Upper lobe of left lung (tissue), 4 donors: ENCODE measurements at regions not wholly inside any gene's neighbourhood (a gene's known extent, or its start where the extent isn't known, plus 50 kb on each side); places are given as distances from the start of the nearest gene placed in this dataset.

Experiments
- EP300 ChIP-seq, 4 donors: sonication (generic); formaldehyde crosslinking; IDR thresholded peaks; one replicate each; pipeline ENCODE4 v1.5.1; 2017; ENCODE audit warnings: antibody characterized with exemption in 4 of 4, control low read depth in 2 of 4
- POLR2A ChIP-seq, 4 donors: fragments of 450-650 bp; IDR thresholded peaks; one replicate each; pipeline ENCODE4 v1.5.1; 2016 to 2017; ENCODE audit warnings: antibody characterized with exemption in 4 of 4, mild to moderate bottlenecking in 2 of 4
- POLR2AphosphoS5 ChIP-seq, 2 donors: sonication (generic); formaldehyde crosslinking; IDR thresholded peaks; one replicate each; pipeline ENCODE4 v1.5.1; 2017; ENCODE audit warnings: antibody characterized with exemption in 2 of 2
- TF ChIP-seq, protein P1 (sequence below), 6 experiments: fragments of 450-650 bp in 4 of 6; fragments of 200-600 bp in 2 of 6; sonication (generic) in 2 of 6; IDR thresholded peaks; one replicate each; pipeline ENCODE4 v1.5.1; 2016 to 2019; ENCODE audit warnings: antibody characterized with exemption in 6 of 6

DNA sequence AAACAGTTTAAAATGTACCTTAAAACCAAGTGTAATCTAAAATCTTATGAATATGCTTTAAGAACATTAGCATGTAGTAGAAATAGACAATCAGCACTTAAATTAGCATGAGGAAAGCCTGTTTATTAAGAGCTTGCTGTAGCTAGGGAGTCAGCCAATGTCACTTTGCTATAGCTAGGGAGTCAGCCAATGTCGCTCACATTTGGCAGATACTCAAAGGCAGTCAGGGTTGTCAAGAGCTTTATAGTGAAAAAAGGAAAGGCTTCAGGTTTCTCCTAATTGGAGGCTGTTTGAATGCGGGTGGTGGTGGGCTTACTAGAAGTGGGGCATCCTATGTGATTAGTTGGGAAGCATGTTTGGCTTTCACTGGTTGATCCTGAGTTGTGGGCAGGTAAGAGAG is 226.2 kb upstream of the DGKB start:
- TF ChIP-seq, protein P1, sequence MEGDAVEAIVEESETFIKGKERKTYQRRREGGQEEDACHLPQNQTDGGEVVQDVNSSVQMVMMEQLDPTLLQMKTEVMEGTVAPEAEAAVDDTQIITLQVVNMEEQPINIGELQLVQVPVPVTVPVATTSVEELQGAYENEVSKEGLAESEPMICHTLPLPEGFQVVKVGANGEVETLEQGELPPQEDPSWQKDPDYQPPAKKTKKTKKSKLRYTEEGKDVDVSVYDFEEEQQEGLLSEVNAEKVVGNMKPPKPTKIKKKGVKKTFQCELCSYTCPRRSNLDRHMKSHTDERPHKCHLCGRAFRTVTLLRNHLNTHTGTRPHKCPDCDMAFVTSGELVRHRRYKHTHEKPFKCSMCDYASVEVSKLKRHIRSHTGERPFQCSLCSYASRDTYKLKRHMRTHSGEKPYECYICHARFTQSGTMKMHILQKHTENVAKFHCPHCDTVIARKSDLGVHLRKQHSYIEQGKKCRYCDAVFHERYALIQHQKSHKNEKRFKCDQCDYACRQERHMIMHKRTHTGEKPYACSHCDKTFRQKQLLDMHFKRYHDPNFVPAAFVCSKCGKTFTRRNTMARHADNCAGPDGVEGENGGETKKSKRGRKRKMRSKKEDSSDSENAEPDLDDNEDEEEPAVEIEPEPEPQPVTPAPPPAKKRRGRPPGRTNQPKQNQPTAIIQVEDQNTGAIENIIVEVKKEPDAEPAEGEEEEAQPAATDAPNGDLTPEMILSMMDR (IDR thresholded peaks at IDR 0.05) = no peak
- TF ChIP-seq POLR2AphosphoS5 (IDR thresholded peaks at IDR 0.05) = no peak
- TF ChIP-seq POLR2A (IDR thresholded peaks at IDR 0.05) = no peak
- TF ChIP-seq EP300 (IDR thresholded peaks at IDR 0.05) = no peak
